ENCODE measurements at regions not wholly inside any gene's neighbourhood (a gene's known extent, or its start where the extent isn't known, plus 50 kb on each side); places are given as distances from the start of the nearest gene placed in this dataset.
"Not testable (repeated sequence)": the region's sequence is repeated elsewhere in the genome, so short reads cannot be mapped to it uniquely, and the experiment has no call there.

GRCh38 chrX:55813150-55813549 lies 95.6 kb downstream of the RRAGB start:
- no peak for DNase-seq

DNA sequence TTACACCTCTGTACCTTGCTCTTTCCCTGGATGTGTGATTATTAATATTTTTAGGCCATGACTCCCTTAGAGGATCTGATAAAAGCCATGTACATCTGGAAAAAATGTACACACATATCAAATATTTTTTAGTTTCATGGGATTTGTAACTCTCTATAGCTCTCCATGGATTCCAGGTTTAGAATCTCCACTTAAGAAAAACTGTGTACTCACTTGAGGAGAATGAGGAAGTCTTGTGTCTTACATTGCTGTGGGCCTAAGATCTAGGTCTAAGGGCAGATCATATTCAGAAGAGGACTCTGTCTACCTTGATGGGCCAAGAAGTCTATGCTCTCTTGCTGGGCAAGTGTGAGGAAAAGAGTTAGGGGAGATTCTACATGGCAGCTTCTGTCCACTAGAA lies 98.0 kb downstream of the RRAGB start:
- no peak for DNase-seq

- no peak for DNase-seq
Measured at GRCh38 chrX:55816023-55816422, 98.5 kb downstream of the RRAGB start.

DNA sequence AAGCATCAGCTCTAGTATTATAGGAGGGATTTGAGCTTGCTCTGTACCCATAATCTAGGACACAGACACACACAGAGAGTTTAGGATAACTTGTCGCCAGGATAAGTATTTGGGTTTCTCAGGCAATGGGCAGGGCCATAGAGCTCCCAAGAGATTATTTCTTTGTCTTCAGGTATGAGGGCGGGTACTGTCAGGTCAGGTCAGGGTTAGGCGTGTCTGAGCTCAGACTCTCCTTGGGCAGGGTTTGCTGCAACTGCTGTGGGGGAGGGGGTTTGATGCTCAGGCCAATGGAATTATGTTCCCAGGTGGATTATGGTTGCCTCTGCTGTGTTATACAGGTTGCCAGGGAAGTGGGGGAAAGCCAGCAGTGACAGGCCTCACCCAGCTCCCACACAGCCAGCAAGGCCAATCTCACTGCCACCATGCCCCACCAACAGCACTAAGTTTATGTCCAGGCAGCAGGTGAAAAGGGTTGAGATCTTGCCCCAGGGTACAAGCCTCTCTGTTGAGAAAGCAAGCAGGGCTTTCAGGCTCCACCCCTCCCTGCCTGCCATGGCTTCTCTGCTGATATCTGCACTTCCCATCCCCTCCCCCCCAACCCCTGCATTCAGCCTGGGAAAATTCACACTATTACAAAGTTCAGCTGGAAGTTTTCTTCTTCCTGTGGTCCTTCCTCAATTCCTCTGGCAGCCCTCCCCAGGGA lies 101.3 kb downstream of the RRAGB start:
- no peak for DNase-seq

DNA sequence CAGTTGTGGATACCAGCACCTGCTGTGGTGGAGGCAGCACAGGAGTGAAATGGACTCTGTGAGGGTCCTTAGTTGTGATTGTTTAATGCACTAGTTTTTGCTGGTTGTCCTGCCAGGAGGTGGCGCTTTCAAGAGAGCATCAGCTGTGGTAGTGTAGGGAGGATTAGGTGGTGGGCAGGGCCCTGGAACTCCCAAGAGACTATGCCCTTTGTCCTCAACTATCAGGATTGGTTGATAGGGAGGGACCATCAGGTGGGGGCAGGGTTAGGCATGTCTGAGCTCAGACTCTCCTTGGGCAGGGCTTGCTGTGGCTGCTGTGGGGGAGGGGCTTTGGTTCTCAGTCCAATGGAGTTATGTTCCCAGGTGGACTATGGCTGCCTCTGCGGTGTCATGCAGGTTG lies 121.9 kb downstream of the RRAGB start:
- no peak for DNase-seq

- no peak for DNase-seq
Measured at GRCh38 chrX:55841962-55842752, 124.6 kb downstream of the RRAGB start.

- not testable (repeated sequence) for DNase-seq
Measured at GRCh38 chrX:55866779-55867178, 149.2 kb downstream of the RRAGB start.

- peak; percentile 4 for DNase-seq
Measured at GRCh38 chrX:55867181-55867651, 149.7 kb downstream of the RRAGB start.

DNA sequence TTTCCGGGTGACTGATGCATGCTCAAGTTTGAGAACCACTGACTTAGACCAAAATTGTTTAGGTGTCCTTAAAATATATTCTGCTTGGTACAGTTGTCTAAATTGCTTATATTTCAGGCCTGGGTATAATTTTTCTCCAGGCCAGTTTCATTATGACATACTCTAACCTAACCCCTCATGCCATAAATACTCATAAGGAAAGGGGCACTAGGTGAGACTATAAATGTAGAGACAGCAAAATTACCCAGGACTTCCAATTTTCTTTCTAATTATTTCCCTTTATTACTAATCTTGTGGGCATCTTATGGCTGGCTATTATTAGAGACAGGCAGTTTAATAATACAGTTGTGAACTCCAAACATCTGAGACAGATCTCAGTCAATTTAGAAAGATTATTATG lies 150.2 kb downstream of the RRAGB start:
- DNase-seq, result no peak

GRCh38 chrX:55874807-55875206 lies 157.3 kb downstream of the RRAGB start:
- no peak for DNase-seq

DNA sequence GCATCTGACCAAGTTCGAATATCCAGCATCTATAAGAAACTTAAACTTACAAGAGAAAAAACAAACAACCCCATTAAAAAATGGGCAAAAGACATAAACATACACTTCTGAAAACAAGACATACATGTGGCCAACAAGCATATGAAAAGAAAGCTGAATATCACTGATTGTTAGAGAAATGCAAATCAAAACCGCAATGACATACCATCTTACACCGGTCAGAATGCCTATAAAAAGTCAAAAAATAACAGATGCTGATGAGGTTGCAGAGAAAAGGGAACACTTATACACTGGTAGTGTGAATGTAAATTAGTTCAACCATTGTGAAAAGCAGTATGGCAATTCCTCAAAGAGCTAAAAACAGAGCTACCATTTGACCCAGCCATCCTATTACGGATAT lies 166.0 kb downstream of the RRAGB start:
- not testable (repeated sequence) for DNase-seq

DNA sequence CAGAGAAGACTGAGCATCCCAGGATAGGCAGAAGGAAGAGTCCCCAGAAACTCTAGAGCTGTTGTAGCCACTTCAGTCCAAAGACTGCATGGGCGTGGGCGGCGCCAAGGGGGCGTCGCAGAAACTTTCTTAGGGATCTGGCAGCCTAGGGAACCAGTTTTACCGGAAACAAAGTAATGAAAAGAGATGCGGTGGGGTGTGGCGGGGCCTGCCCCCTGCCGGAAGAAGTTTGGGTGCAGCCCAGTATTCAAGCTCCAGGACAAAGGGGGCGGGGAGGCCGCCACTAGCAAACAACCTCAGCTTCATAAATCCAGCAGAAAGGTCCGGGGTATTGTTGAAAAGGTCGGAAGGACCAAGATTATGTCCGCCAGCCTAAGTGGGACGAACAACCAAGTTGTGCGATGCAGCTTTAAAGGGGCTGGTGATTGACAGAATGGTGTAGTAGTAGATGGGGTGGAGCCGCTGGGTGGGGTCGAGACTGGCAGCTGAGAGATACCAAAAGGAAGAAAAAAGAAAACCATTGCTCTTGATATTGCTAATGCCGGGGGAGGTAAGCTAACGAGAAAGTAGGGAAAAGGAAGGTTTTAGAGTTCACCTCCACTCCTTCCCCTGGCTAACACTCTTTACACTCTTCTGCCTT lies 190.5 kb downstream of the RRAGB start:
- DNase-seq, result peak; percentile 54

DNA sequence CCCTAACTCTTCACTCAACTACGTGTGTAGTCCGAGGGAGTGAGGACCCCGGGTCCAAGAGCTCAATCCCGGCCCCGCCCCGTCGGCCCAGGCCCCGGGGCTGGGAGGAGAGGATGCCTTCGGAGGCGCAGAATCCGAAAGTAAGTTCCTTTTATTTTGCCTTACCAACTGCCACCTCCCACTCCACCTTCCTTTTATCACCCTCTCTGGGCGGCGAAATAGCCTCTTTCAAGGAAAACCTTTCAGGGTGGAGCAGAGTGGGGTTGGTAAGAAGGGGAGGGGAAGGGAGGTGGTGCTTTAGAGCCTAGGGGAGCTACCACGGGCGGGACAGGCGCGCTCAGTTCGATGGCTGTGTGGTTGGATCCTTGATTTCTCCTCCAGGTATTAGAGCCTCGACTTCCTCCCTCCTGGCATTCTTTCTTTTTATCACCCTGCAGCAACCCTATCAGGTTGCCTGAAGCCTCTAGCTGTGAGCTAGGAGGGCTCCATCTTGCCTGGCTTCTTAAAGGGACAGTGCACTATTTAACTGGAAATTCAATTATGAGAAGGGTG lies 191.2 kb downstream of the RRAGB start:
- DNase-seq, result peak; percentile 9

GRCh38 chrX:55919367-55920221 lies 202.0 kb downstream of the RRAGB start:
- no peak for DNase-seq

DNA sequence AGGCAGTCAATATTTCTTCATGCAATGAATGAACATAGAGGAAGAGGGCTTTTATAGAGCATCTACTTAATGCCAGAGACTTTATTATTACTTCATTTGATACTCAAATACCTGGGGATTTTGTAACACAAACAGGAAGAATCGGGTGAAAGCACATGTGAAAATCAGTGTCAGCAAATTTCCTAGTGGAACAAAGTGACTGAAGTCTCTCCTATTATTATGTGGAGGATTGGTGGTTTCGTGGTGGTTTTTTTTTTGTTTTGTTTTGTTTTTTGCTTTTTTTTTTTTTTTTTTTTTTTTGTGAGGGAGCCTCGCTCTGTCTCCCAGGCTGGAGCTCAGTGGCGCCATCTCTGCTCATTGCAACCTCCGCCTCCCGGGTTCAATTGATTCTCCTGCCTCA lies 207.0 kb downstream of the RRAGB start:
- DNase-seq, result no peak

DNA sequence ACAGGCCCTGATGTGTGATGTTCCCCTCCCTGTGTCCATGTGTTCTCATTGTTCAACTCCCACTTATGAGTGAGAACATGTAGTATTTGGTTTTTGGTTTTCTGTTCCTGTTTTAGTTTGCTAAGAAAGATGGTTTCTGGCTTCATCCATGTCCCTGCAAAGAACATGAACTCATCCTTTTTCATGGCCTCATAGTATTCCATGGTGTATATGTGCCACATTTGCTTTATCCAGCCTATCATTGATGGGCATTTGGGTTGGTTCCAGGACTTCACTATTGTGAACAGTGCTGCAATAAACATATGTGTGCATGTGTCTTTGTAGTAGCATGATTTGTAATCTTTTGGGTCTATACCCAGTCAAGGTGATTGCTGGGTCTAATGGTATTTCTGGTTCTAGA lies 211.0 kb downstream of the RRAGB start:
- not testable (repeated sequence) for DNase-seq
